Astrocyte of the hippocampus (primary cell): ENCODE measurements at regions not wholly inside any gene's neighbourhood (a gene's known extent, or its start where the extent isn't known, plus 50 kb on each side); places are given as distances from the start of the nearest gene placed in this dataset.
A peak's percentile ranks its signal among the peaks of the same experiment; 100 is the strongest.

Source experiments
- DNase-seq: peaks from one replicate; pipeline ENCODE4 v3.0.0; 2011; ENCODE audit warnings: low read depth, low spot score

- no peak for DNase-seq
Observed at GRCh38 chr3:194009019-194009418, 126.9 kb upstream of the HES1 start.

GRCh38 chr3:194009892-194010533 is 125.9 kb upstream of the HES1 start:
- no peak for DNase-seq

GRCh38 chr3:194011807-194012206 is 124.1 kb upstream of the HES1 start:
- no peak for DNase-seq

- DNase-seq = no peak
Observed at GRCh38 chr3:194013928-194014327, 122.0 kb upstream of the HES1 start.

GRCh38 chr3:194014756-194015155 is 121.2 kb upstream of the HES1 start:
- DNase-seq = no peak

GRCh38 chr3:194019398-194020165 is 116.4 kb upstream of the HES1 start:
- no peak for DNase-seq

- no peak for DNase-seq
Observed at GRCh38 chr3:194022052-194022451, 113.9 kb upstream of the HES1 start.

- no peak for DNase-seq
Observed at GRCh38 chr3:194022816-194023215, 113.1 kb upstream of the HES1 start.

GRCh38 chr3:194023501-194024280 is 112.3 kb upstream of the HES1 start:
- peak; percentile 41 for DNase-seq

GRCh38 chr3:194025119-194025518 is 110.8 kb upstream of the HES1 start:
- DNase-seq = no peak

GRCh38 chr3:194025951-194026350 is 110.0 kb upstream of the HES1 start:
- no peak for DNase-seq

- no peak for DNase-seq
Observed at GRCh38 chr3:194028434-194029004, 107.4 kb upstream of the HES1 start.

- no peak for DNase-seq
Observed at GRCh38 chr3:194029846-194030245, 106.1 kb upstream of the HES1 start.

- DNase-seq = no peak
Observed at GRCh38 chr3:194030372-194030771, 105.6 kb upstream of the HES1 start.

GRCh38 chr3:194031349-194031748 is 104.6 kb upstream of the HES1 start:
- no peak for DNase-seq

- peak; percentile 56 for DNase-seq
Observed at GRCh38 chr3:194031867-194032635, 103.9 kb upstream of the HES1 start.

GRCh38 chr3:194032828-194033435 is 103.0 kb upstream of the HES1 start:
- DNase-seq = no peak

GRCh38 chr3:194034346-194035336 is 101.3 kb upstream of the HES1 start:
- DNase-seq = no peak

GRCh38 chr3:194035406-194036138 is 100.4 kb upstream of the HES1 start:
- no peak for DNase-seq
